GM18498 (cell line): ENCODE measurements at regions not wholly inside any gene's neighbourhood (a gene's known extent, or its start where the extent isn't known, plus 50 kb on each side); places are given as distances from the start of the nearest gene placed in this dataset.

Source experiments
- ATAC-seq: cut with Tn5 transposase; IDR thresholded peaks from one replicate; pipeline ENCODE4 v1.9.1; 2021; ENCODE audit warnings: mild to moderate bottlenecking, moderate library complexity; ENCODE audit not compliant: unreplicated experiment

GRCh38 chr6:167731731-167732422, 94.8 kb upstream of the AFDN start:
- ATAC-seq = no peak

- peak; percentile 47 for ATAC-seq
Measured at GRCh38 chr6:167733740-167734661, 92.7 kb upstream of the AFDN start.

GRCh38 chr6:167734662-167735083, 92.0 kb upstream of the AFDN start:
- ATAC-seq = peak; percentile 28

GRCh38 chr6:167735084-167735950, 91.4 kb upstream of the AFDN start:
- ATAC-seq = no peak

- no peak for ATAC-seq
Measured at GRCh38 chr6:167735951-167736288, 90.8 kb upstream of the AFDN start.

GRCh38 chr6:167736486-167737204, 90.1 kb upstream of the AFDN start:
- ATAC-seq = no peak

- no peak for ATAC-seq
Measured at GRCh38 chr6:167737205-167737830, 89.4 kb upstream of the AFDN start.

GRCh38 chr6:167738386-167738785, 88.3 kb upstream of the AFDN start:
- ATAC-seq = no peak

- no peak for ATAC-seq
Measured at GRCh38 chr6:167739721-167740475, 86.8 kb upstream of the AFDN start.

GRCh38 chr6:167742719-167743303, 83.9 kb upstream of the AFDN start:
- no peak for ATAC-seq

- no peak for ATAC-seq
Measured at GRCh38 chr6:167744681-167745669, 81.7 kb upstream of the AFDN start.

- ATAC-seq = no peak
Measured at GRCh38 chr6:167745670-167746389, 80.9 kb upstream of the AFDN start.

- ATAC-seq = no peak
Measured at GRCh38 chr6:167746390-167746907, 80.3 kb upstream of the AFDN start.

- no peak for ATAC-seq
Measured at GRCh38 chr6:167746975-167747374, 79.7 kb upstream of the AFDN start.

GRCh38 chr6:167747645-167748044, 79.1 kb upstream of the AFDN start:
- no peak for ATAC-seq

GRCh38 chr6:167748046-167748445, 78.7 kb upstream of the AFDN start:
- no peak for ATAC-seq
